Erythroblast (primary cell): ENCODE measurements at regions not wholly inside any gene's neighbourhood (a gene's known extent, or its start where the extent isn't known, plus 50 kb on each side); places are given as distances from the start of the nearest gene placed in this dataset.
"Not testable (repeated sequence)": the region's sequence is repeated elsewhere in the genome, so short reads cannot be mapped to it uniquely, and the experiment has no call there.

Source experiments
- DNase-seq, 2 experiments: peaks; one replicate each; lab custom pipeline; 2025; lab: John Stamatoyannopoulos, UW
- GATA1 ChIP-seq: IDR thresholded peaks from 2 replicates; pipeline ENCODE4 v1.6.1; 2011; ENCODE audit warnings: low read depth, mild to moderate bottlenecking, control low read depth, low read length, moderate library complexity
- POLR2A ChIP-seq: IDR thresholded peaks from 2 replicates; pipeline ENCODE4 v1.6.1; 2011; ENCODE audit warnings: mild to moderate bottlenecking, low read length

GRCh38 chr4:166153548-166153947 is 280.5 kb downstream of the TLL1 start:
- DNase-seq = no peak
- TF ChIP-seq GATA1 = no peak
- no peak for TF ChIP-seq POLR2A

GRCh38 chr4:166162327-166162726 is 289.3 kb downstream of the TLL1 start:
- no peak for DNase-seq
- no peak for TF ChIP-seq POLR2A
- no peak for TF ChIP-seq GATA1

DNA sequence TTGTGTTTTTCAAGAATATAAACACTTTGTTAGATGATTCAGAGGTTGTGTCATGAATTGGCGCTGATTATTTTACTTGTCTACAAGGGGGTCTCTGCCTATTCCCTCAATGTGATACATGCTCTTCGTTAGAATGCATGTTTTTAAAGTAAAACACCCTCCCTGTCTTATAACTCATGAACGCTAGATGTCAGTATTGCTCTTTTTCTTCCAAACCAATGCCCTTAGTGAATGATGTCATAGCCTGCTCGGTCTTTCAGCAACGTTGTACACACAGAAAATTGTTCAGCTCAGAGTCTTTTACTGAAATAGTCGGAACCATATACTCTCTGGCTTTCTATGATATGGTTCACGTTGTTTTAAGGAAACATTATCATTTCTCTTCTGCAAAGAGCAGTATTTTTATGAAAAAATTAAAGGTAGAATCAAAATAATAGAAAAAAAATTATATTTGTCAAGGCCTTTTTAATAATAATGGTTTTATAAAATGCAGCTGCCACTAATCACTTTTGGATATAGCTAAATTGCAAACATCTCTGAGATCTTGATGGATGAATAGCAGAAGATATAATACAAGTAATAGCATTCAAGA is 292.9 kb downstream of the TLL1 start:
- peak; percentile 67 to 78 for DNase-seq
- no peak for TF ChIP-seq GATA1
- TF ChIP-seq POLR2A = no peak

GRCh38 chr4:166169111-166169510 is 296.1 kb downstream of the TLL1 start:
- no peak for TF ChIP-seq POLR2A
- TF ChIP-seq GATA1 = no peak

DNA sequence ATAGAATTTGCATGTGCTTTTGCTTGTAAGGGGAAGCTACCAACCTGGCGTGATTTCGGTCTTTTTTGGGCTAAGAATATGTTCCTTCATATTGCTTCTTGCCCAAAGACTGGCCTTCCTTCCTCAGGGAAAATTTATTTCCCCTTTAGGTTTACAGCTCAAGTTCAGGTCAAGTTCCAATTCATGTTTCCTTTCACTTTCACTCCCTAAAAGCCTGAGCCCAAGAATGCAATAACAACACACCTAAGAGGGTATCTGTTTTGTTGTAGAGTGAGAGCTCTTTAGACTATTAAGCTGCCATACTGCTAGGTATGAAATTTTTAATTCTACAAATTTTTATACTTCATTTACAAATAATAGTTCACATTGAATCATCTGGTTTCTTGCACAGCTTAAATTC is 299.6 kb downstream of the TLL1 start:
- TF ChIP-seq GATA1 (no peak), POLR2A (no peak)
- DNase-seq = no peak

More at GRCh38 chr4:166169111-166169510, 296.1 kb downstream of the TLL1 start:
- peak in 1 of 2 experiments; percentile 0 for DNase-seq

- no peak for DNase-seq
- TF ChIP-seq GATA1 = no peak
- no peak for TF ChIP-seq POLR2A
These were observed 301.9 kb downstream of the TLL1 start for GRCh38 chr4:166174717-166175490.

DNA sequence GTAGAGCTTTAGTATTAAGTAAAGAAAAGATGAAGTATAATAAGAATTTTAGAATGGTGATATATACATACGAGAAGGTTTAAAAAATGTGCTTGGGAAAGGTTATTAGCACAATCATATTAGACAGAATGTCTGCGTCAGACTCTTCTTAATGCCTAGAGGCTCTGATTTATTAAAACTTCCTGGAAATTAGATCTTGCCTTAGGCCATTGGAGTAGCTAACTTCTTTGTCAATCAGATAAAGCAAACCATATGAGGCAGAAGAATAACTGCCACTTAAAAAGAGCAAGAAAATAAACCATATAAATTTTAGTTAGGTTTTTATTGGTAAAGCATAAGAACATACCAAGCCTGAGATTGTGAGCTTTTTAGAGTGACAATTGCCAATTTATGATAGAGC is 309.1 kb downstream of the TLL1 start:
- TF ChIP-seq GATA1 (no peak), POLR2A (no peak)
- no peak for DNase-seq

DNA sequence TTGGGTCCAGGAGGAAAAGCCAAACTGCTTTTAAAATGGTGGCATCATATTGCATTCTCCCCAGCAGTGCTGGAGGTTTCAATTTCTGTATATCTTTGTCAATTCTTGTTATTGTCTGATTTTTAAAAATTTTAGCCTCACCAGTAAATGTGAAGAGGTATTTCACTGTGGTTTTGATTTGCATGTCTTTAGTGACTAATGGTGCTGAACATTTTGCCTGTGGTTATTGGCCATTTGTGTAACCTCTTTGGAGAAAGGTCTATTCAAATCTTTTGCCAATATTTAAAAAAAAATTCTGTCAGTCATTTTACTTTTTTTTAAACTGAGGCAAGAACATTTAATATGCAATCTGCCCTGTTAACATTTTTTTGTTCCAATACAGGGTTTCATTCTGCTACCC is 322.1 kb downstream of the TLL1 start:
- no peak for DNase-seq
- TF ChIP-seq GATA1 (no peak), POLR2A (no peak)

GRCh38 chr4:166197166-166197565 is 324.1 kb downstream of the TLL1 start:
- TF ChIP-seq GATA1 = no peak
- TF ChIP-seq POLR2A = no peak
- DNase-seq = no peak

GRCh38 chr4:166198041-166198440 is 325.0 kb downstream of the TLL1 start:
- no peak for DNase-seq

GRCh38 chr4:166198516-166199310 is 325.7 kb downstream of the TLL1 start:
- no peak for TF ChIP-seq GATA1
- no peak for TF ChIP-seq POLR2A
- no peak for DNase-seq

More at GRCh38 chr4:166198041-166198440, 325.0 kb downstream of the TLL1 start:
- TF ChIP-seq GATA1 = no peak

GRCh38 chr4:166202991-166203390 is 330.0 kb downstream of the TLL1 start:
- TF ChIP-seq GATA1 (no peak), POLR2A (no peak)
- DNase-seq = no peak

- not testable (repeated sequence) for DNase-seq
These were observed 339.3 kb downstream of the TLL1 start for GRCh38 chr4:166212326-166212725.

GRCh38 chr4:166222271-166222670 is 349.2 kb downstream of the TLL1 start:
- TF ChIP-seq GATA1 = no peak
- TF ChIP-seq POLR2A = no peak
- no peak for DNase-seq
